Right kidney (tissue), 1 donor: ENCODE measurements at regions not wholly inside any gene's neighbourhood (a gene's known extent, or its start where the extent isn't known, plus 50 kb on each side); places are given as distances from the start of the nearest gene placed in this dataset.

Experiments
- DNase-seq: peaks from one replicate; pipeline ENCODE4 v3.0.0-alpha.2; 2016

GRCh38 chrX:124836786-124837185 is 482.9 kb upstream of the TEX13C start:
- no peak for DNase-seq

DNA sequence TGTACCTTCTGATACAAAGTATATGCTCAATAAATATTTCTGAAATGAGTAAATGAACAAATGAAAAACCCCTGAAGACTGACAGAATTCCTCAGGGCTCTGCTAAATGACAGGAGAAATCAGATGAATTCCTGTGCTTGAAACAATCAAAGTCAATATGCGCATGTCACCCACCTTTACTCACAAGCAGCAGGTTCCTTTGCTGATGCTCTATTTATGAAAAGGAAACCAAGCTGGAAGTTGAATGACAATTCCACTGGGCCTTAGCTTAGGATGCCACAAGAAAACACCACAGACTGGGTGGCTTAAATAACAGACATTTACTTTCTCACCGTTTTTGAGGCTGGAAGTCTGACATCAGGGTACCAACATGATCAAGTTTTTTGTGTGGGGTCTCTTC is 477.5 kb upstream of the TEX13C start:
- no peak for DNase-seq

- DNase-seq, result no peak
Measured at GRCh38 chrX:124860736-124861135, 458.9 kb upstream of the TEX13C start.

GRCh38 chrX:124862301-124862700 is 457.4 kb upstream of the TEX13C start:
- DNase-seq, result no peak

DNA sequence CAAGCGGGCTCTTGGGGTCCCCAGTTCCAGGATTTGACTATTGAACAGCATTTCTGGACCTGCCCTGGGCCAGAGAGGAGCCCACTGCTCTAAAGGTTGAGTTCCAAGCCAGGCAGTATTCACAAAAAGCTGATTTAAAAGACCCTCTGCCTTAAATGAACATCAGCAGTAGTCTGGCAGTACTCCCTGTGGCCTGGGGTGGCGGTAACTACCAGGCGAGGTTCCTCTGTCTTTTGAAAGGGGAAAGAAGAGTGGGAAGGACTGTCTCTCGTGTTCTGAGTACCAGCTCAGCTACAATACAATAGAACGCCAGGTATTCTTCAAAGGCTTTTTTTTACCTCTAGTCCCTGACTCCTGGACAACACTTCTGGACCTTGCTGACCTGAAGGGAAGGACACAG is 456.4 kb upstream of the TEX13C start:
- no peak for DNase-seq

GRCh38 chrX:124887572-124887971 is 432.1 kb upstream of the TEX13C start:
- no peak for DNase-seq

DNA sequence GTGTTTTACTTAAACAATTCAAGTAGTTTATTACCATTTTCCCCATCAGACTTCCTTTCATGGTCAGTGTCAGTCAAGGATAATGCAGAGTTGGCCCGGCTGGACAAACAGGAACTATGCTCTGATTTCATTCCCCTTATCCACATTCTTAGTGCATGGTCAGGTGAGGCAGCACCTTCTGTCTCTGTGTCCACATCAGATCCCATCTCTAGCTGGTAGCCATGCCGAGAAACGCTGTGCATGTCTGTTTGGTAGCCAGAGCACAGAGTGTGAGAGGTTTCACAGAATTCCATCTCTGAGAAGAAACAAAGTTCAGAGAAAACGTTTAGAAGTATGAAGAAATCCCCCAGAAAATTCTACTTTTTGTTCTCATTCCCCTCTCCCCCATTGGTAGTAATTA is 423.7 kb upstream of the TEX13C start:
- DNase-seq, result no peak

DNA sequence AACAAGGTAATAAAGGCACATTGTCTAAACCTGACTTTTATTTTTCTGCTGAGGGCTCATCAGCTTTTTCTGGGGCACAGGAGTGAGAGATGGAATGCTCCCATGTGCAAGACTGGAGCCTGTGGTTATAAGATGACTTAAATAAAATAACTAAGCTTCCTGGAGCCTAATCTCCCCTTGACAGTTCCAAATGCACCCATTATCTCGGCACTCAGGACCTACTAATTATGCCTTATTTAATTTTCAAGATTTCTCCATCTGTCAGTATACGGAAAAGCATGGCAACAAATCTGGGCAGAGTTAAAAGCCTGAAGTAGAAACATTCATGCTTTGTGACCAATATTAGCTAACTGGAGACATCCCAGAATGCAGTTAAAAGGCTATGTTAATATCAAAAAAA is 416.7 kb upstream of the TEX13C start:
- DNase-seq, result no peak

GRCh38 chrX:124910611-124911010 is 409.1 kb upstream of the TEX13C start:
- DNase-seq, result no peak

DNA sequence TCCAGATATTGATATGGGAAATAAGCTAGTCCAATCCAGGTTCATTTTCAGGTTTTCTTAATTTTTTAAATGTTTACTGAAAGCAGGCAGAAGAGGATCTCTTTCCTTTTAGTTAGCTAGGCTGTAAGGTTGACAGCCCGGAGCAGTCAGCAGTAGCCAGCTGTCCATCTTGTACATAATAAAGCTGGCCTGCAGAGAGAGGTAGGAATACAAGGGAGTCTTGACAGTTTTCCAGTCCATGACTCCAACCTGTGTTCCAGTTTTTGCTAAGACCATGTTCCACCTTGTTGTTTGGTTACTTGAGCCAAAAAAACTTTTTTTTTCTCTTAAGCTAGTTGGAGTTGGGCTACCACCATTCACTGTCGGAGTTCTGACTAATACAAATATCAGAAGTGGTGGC is 402.7 kb upstream of the TEX13C start:
- DNase-seq, result no peak

DNA sequence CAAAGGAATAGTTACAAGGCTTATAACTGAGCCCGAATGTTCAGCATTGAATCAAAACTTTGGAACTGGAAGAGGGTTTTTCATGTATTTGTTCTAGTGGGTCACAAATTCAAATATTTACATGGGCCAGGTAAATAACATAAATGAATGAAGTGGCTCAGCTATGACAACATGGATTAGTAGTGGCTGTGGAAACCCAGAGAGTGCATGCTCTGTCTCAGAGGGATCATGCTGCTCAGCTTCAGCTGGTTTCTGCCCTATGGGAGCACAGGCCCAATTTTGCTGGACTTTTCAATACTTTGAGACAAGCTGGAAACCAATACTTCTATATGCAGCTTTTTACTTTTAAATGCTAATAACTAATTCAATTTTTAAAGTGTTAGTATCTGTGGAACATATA is 394.0 kb upstream of the TEX13C start:
- no peak for DNase-seq

GRCh38 chrX:124931241-124931640 is 388.4 kb upstream of the TEX13C start:
- DNase-seq, result no peak

DNA sequence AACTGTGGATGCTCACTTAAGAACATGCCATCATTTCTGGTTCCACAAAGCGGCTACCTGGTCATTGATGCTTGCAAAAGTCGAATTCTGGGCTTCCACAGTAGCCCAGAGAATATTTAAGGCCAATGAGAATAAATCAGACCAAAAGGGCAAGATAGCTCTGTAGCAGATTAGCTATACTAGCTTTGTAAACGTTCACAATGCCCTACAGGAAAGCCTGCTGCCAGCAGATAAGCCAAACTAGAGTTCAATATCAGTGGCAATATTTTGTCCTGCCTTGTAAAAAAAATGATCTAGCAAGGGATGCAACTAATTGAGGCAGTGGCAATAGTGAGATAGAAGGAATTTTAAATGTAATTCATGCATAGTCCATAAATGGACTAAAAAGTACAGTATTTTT is 387.7 kb upstream of the TEX13C start:
- no peak for DNase-seq

- no peak for DNase-seq
Measured at GRCh38 chrX:124938715-124939114, 381.0 kb upstream of the TEX13C start.

DNA sequence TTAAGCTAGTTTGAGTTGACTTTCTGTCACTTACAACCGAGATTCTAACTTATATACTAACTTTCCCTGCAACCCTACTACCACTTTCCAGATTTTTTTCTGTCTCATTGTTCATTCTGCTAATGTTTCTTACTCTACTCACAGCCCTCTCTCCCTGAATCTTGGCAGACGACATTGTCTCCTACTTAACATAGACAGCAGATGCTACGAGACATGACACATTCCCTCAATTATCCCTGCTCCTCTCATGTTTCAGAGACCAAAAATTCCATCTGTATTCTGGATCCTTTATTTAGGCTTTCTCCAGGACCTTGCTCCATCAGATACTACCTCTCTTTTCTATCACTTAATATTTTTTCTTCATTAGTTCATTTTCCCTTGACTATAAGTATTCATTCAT is 379.1 kb upstream of the TEX13C start:
- no peak for DNase-seq

DNA sequence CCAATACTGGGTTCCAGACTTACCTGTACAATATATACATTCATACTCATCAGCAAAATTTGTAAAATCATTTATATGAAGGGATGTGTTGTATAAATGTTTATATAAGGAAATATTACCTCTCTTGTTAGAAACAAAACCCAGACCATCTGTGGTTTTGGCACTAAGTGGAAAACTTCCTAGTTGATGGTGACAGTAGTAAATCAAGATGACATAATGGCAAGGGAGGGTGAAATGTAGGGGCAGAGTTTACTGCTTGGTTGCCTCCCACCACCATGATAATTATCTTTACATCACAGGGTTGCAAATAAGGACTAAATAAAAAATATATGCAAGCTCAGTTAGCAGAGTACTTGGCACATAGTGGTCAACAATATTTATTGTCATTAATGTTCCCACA is 365.3 kb upstream of the TEX13C start:
- DNase-seq, result no peak

DNA sequence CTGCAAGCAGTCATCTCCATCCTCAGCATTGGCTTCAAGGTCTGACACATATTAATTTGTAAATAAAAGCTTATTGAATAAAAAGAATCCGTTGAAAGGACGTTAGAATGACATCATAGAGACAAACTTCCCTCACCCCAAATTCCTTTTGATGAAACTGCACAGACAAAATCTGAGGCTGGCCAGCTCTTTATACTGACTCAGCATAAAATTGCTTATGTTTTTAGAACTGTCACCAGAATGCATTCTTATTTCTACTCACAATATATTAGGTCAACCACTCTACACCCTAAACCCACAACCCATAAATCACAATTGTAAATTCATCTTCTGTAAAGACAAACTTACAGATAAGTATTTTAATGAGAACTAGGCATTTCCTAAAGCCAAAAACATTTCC is 359.2 kb upstream of the TEX13C start:
- DNase-seq, result no peak

DNA sequence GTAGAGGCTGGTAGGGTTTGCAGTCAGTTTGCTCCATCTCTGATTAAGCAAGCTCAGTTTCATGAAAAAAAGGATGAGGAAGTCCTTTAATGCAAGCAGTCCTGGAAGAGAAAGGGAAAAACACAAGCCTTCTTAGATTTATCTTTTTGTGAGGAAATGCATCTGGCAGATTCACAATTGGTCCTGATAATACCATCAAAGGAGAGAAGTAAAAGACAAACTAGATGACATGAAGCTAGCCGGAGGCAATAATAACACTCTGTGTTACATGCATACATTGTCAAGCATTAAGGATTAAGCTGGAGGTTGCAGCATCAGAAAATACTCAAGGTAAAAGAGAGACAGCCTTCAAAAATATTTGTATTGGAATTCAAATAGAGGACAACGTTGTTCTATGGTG is 356.0 kb upstream of the TEX13C start, which contains the start of gene TENM1:
TENM1 (minus strand) TSS at position 101 of the 400 bp plus-strand sequence.
- DNase-seq, result no peak

DNA sequence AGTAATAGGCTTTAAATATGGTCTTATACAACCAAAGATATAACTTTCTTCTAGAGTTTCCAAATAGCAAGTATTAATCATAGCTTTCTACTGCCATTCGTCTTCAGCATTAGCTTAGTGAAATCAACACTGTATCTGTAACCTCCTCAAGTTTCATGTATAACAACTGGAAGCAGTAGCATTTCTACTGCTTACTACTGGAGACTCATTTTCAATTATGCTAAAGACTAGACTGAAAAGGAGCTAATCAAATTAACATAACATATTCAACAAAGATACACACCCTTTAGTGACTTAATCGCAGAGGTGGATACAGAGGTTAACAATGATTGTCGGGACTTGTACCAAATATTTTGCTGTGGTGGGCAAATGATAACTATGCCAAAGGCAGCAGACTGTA is 344.2 kb upstream of the TEX13C start:
- no peak for DNase-seq

DNA sequence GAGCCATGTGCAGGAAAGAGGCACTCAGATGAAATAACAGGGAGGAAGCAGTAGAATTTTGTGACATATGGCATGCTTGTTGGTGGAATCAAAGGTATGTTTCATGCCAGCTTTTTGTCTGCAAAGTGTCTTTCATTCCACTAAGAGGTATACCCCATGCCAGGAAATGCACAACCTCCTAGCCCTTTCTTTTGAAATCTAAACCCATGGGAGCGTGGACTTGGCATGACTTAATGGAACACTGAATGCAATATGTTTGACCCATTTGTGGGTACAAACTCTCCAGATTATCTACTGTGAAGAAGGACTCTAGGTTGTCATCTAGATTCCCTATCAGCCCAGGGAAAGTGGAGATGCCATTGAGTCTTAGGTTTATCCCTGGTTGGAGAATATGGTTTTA is 338.3 kb upstream of the TEX13C start:
- DNase-seq, result no peak

DNA sequence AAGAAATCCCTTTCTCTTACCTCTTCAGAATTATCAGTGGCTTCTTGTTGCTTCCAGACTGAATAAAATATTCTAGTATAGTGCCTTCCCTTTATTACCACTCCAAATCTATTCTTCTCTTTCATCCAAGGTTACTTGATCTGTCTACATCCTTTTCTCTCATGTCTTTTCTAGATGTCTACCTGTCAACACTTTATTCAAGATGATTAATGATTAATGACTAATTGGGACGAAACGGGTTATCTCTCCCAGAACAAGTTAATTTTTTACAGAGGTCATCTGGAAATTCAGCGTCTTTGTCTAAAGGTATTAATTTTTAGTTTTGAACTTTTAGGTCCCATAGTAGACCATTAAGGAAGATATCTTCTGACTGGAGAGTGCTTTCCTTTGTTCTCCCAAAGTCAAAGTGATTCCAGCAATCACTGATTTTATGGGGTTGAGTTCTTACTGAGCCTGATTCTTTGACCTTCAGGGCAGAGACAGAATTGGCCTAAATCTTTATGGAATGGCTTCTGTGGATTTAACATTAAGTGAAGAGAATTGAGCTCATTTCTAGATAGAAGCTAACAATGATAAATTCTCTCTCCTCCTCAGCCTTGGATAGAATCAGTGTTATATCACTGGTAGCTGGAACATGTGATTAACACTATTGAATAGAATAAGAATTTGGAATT is 335.4 kb upstream of the TEX13C start:
- no peak for DNase-seq

DNA sequence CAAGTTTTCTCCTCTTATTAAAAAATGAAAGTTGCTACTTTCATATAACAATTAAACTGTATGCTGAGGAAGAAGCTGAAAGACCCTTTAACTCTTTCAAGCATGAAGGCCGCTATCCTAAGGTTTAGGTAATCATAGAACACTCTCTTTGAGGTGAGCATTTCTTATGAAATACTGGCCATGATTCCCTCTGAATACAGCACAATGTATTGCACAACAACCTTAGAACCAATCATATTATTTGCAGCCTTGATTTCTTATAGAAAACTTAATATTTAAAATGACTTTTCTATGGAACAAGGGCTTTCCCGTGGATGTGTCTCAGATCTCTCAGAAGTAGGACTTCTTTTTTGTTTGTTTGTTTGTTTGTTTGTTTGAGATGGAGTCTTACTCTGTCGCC is 333.4 kb upstream of the TEX13C start:
- DNase-seq, result no peak

DNA sequence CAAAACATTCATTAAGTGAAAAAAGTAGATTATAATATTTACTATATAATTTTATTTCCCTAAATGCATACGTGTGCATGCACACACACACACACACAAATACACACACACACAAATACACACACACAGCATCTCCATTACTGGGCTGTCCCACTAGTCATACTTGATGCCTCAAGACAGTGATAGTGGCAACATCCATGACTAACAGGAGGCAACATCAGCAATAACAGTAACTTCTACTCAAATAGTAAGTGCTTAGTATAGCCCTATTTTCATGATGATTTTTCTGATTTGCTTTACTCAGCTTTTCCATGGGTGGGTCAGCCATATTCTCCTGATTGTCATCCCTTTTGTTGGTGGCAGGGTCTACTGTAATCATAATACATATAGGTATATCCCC is 325.9 kb upstream of the TEX13C start:
- DNase-seq, result no peak

DNA sequence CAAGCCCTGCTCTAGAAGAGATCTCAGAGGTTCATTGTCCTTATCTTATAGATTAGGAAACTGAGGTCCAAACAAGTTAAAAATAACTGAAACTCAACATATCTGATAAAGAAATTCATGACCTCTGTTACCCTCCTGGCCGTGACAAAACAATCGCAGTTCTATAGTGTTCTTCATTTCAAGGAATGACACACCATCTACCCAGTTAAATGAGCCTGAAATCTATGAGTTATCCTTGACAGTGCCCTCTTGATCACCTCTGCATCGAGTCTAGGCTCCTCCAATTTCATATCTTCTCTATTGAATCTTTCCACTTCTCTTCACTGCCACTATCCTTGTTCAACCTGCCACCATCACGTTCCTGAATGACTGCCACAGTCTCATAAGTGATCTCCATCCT is 325.3 kb upstream of the TEX13C start:
- no peak for DNase-seq
